ENCODE measurements at regions not wholly inside any gene's neighbourhood (a gene's known extent, or its start where the extent isn't known, plus 50 kb on each side); places are given as distances from the start of the nearest gene placed in this dataset.

DNA sequence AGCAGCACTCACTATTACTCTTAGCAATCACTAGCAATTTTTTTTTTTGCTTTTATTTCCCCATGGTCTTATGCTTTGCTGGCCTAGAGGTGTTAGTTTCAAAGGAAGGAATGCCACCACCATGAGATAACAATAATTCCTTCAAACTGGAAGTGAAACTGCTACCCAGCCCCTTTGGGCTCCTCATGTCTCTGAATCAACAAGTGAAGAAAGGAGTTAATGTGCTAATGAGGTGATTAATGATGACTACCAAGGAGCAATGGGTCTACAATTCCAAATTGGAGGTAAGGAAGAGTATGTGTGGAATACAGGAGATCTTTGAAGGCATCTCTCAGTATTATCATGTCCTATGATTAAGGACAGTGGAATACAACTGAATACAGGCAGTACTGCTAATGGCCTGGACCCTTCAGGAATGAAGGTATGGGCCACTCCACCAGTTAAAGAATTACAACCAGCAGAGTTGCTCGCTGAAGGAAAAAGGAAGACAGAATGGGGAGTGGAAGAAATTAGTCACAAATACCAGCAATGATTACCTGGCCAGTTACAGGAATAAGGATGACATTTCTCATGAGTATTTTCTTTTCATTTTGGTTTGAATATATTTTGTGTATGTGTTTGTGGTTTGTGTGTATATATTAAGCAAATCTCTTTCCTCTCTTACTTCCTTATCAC lies 652.9 kb downstream of the ADGRL2 start:
- TF ChIP-seq, protein P1, sequence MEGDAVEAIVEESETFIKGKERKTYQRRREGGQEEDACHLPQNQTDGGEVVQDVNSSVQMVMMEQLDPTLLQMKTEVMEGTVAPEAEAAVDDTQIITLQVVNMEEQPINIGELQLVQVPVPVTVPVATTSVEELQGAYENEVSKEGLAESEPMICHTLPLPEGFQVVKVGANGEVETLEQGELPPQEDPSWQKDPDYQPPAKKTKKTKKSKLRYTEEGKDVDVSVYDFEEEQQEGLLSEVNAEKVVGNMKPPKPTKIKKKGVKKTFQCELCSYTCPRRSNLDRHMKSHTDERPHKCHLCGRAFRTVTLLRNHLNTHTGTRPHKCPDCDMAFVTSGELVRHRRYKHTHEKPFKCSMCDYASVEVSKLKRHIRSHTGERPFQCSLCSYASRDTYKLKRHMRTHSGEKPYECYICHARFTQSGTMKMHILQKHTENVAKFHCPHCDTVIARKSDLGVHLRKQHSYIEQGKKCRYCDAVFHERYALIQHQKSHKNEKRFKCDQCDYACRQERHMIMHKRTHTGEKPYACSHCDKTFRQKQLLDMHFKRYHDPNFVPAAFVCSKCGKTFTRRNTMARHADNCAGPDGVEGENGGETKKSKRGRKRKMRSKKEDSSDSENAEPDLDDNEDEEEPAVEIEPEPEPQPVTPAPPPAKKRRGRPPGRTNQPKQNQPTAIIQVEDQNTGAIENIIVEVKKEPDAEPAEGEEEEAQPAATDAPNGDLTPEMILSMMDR (IDR thresholded peaks at IDR 0.05), result no peak
- TF ChIP-seq POLR2A (IDR thresholded peaks at IDR 0.05), result no peak

Data from uterus (tissue), 2 donors.